GM12878 (cell line): ENCODE measurements at regions not wholly inside any gene's neighbourhood (a gene's known extent, or its start where the extent isn't known, plus 50 kb on each side); places are given as distances from the start of the nearest gene placed in this dataset.

Experiments
- ATAC-seq: fragments of 200-7000 bp; cut with Tn5 transposase; 3 replicates; pipeline ENCODE4 v1.9.1; 2020; ENCODE audit warnings: mild to moderate bottlenecking, moderate library complexity
- BruUV-seq: library from RNA; stranded (reverse); fragments of 400-500 nt; replicated peaks from 2 replicates; lab custom pipeline; 2021; lab: Mats Ljungman, UMichigan
- CTCF ChIA-PET: fragments of 300-600 bp; sonication (Branson Sonifier 250); formaldehyde crosslinking; extraction: SDS; loops from one replicate; lab custom pipeline; 2021; ENCODE audit warnings: inconsistent platforms; lab: Yijun Ruan, JAX
- POLR2A ChIA-PET: fragments of 350-600 bp; formaldehyde crosslinking; extraction: SDS; loops from one replicate; lab custom pipeline; 2021; ENCODE audit warnings: inconsistent platforms; lab: Charles Lee
- RAD21 ChIA-PET: fragments of 300-600 bp; sonication (Branson Sonifier 250); formaldehyde crosslinking; loops from one replicate; lab custom pipeline; 2023; ENCODE audit warnings: antibody characterized with exemption; ENCODE audit not compliant: unreplicated experiment; lab: Charles Lee
- SMC1A ChIA-PET: fragments of 300-600 bp; sonication (Branson Sonifier 250); formaldehyde crosslinking; loops from one replicate; lab custom pipeline; 2023; ENCODE audit not compliant: unreplicated experiment, uncharacterized antibody; lab: Charles Lee
- DNase-seq: peaks from one replicate; pipeline ENCODE4 v3.0.0-alpha.2; 2011; ENCODE audit warnings: low read depth, low spot score
- FAIRE-seq: peaks from 3 replicates; lab custom pipeline; 2011; peaks lifted over from hg19 to GRCh38; lab: Jason Lieb, UNC
- H2AFZ ChIP-seq: 2 replicates; pipeline ENCODE4 v1.6.0; 2011; ENCODE audit warnings: low read depth, low read length, control low read depth; ENCODE audit not compliant: control insufficient read depth
- H3K27ac ChIP-seq: 2 replicates; pipeline ENCODE4 v1.5.1; 2011; ENCODE audit warnings: control low read depth; ENCODE audit not compliant: control insufficient read depth, insufficient read depth
- H3K27me3 ChIP-seq, 2 experiments: replicated peaks in 1 of 2; 2 replicates each; pipeline versions ENCODE4 v1.6.0 to v1.6.1; 2011; ENCODE audit warnings: low read length in 1 of 2; ENCODE audit not compliant: control insufficient read depth in 2 of 2, insufficient read depth in 2 of 2
- H3K36me3 ChIP-seq, 2 experiments: 2 replicates each; pipeline ENCODE4 v1.5.1; 2011; ENCODE audit warnings: low read length in 1 of 2; ENCODE audit not compliant: control insufficient read depth in 2 of 2, insufficient read depth in 2 of 2
- H3K4me1 ChIP-seq: 2 replicates; pipeline ENCODE4 v1.6.1; 2011; ENCODE audit warnings: mild to moderate bottlenecking, low read length, moderate library complexity, mixed read lengths; ENCODE audit not compliant: control insufficient read depth, insufficient read depth
- H3K4me2 ChIP-seq: 2 replicates; pipeline ENCODE4 v1.6.0; 2011; ENCODE audit warnings: control low read depth; ENCODE audit not compliant: control insufficient read depth, insufficient read depth
- H3K4me3 ChIP-seq: fragments of 200-600 bp; sonication (generic); 2 replicates; pipeline ENCODE4 v1.5.1; 2016
- H3K79me2 ChIP-seq: 2 replicates; pipeline ENCODE4 v1.6.0; 2011; ENCODE audit warnings: low read length; ENCODE audit not compliant: control insufficient read depth, insufficient read depth
- H3K9ac ChIP-seq: 2 replicates; pipeline ENCODE4 v1.8.0; 2011; ENCODE audit warnings: low read length, control low read depth, mixed read lengths; ENCODE audit not compliant: control insufficient read depth, insufficient read depth
- H3K9me3 ChIP-seq: replicated peaks from 3 replicates; pipeline ENCODE4 v1.5.1; 2011; ENCODE audit warnings: mild to moderate bottlenecking, low read length; ENCODE audit not compliant: control insufficient read depth, insufficient read depth
- H4K20me1 ChIP-seq: 2 replicates; pipeline ENCODE4 v1.6.0; 2011; ENCODE audit not compliant: control insufficient read depth, insufficient read depth
- CREB1 ChIP-seq: IDR thresholded peaks from 2 replicates; pipeline ENCODE4 v1.6.1; 2012; ENCODE audit warnings: low read depth, mild to moderate bottlenecking, inconsistent platforms
- EGR1 ChIP-seq, 2 experiments: IDR thresholded peaks; 1 replicate in 1 of 2; 2 replicates in 1 of 2; pipeline ENCODE4 v1.6.1; 2011 to 2012; ENCODE audit warnings: low read depth in 2 of 2, low read length in 2 of 2, borderline replicate concordance in 1 of 2, mild to moderate bottlenecking in 1 of 2, moderate library complexity in 1 of 2
- FOXK2 ChIP-seq: fragments of 450-650 bp; IDR thresholded peaks from 2 replicates; pipeline ENCODE4 v1.6.1; 2017; ENCODE audit warnings: mild to moderate bottlenecking, moderate library complexity
- JUND ChIP-seq: IDR thresholded peaks from 2 replicates; pipeline ENCODE4 v1.6.1; 2012; ENCODE audit warnings: low read depth, mild to moderate bottlenecking, low read length, improper control_type of control experiment, moderate library complexity
- KAT2A ChIP-seq: conservative IDR thresholded peaks from 2 replicates; pipeline ENCODE4 v1.6.1; 2011; ENCODE audit warnings: low read depth, low read length; ENCODE audit not compliant: control insufficient read depth
- RBBP5 ChIP-seq: fragments of 200-600 bp; sonication (generic); conservative IDR thresholded peaks from 2 replicates; pipeline ENCODE4 v1.6.1; 2016
- SIN3A ChIP-seq: IDR thresholded peaks from 2 replicates; pipeline ENCODE4 v1.6.1; 2012; ENCODE audit warnings: low read depth, low read length, improper control_type of control experiment
- SMAD1 ChIP-seq: fragments of 450-650 bp; IDR thresholded peaks from 2 replicates; pipeline ENCODE4 v1.6.1; 2018; ENCODE audit warnings: mild to moderate bottlenecking, low read depth; ENCODE audit not compliant: partially characterized antibody
- SUPT20H ChIP-seq: IDR thresholded peaks from 2 replicates; pipeline ENCODE4 v1.6.1; 2011; ENCODE audit warnings: low read depth, mild to moderate bottlenecking, low read length, moderate library complexity, borderline replicate concordance; ENCODE audit not compliant: control insufficient read depth
- ZNF207 ChIP-seq: fragments of 450-650 bp; IDR thresholded peaks from 2 replicates; pipeline ENCODE4 v1.6.1; 2014; ENCODE audit warnings: antibody characterized with exemption, mild to moderate bottlenecking, borderline replicate concordance
- WGBS: methylation state at CpG from one replicate; pipeline ENCODE4 v1.1.6; 2016; ENCODE audit warnings: low lambda C conversion rate; ENCODE audit not compliant: insufficient replicate concordance, insufficient coverage; ENCODE audit errors: missing lambda C conversion rate; 5-methylcytosine and 5-hydroxymethylcytosine counted together
- in situ Hi-C: fragments of 300-500 bp; cut with MboI; formaldehyde crosslinking; loops from 9 replicates; pipeline ENCODE4 v1.14.3; 2018; ENCODE audit warnings: mixed read lengths
- intact Hi-C: fragments of 100-400 bp; cut with micrococcal nuclease; formaldehyde crosslinking; loops from one replicate; pipeline ENCODE4 v1.14.2; 2022; ENCODE audit not compliant: unreplicated experiment

DNA sequence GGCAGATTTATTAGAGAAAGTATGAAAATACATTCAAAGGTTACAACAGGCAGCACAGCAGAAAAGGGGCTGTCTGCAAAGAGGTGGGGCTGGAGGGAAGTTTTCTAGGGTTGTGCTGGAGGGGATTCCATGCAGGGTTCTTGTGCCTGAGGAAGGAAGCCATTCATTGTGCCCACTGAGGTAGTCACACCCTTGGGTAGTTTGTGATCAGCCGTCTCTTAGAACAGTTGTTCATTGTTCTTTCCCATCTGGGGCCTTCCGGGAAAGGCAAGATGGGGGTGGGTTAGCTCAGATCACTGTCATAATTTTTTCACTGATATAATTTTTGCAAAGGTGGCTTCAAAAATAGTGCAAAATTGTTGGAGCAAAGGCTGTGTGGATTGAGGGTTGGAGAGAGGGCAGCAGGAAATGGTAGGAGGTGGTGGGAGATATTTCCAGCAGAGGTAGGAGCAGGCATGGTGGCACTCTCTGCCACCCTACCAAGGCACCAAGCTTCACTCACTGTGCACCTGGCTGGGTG is 80.5 kb upstream of the GPR6 start:
- TF ChIP-seq CREB1, result no peak
- H3K79me2 ChIP-seq, result no peaks in the 10 kb centered on the region
- no peaks in the 10 kb centered on the region; the same call in 2 of the 3 replicates for H3K9me3 ChIP-seq
- H3K27me3 ChIP-seq, result no peaks in the 10 kb centered on the region; a peak in 1 of 4 replicates
- H4K20me1 ChIP-seq, result no peaks in the 10 kb centered on the region
- H3K36me3 ChIP-seq, result no peaks in the 10 kb centered on the region
- RAD21 ChIA-PET, result no interaction called here
- intact Hi-C loops, result no loop called here
- 69% methylated on average over 2 of the region's 2 CpGs for WGBS
- CTCF ChIA-PET, result no interaction called here
- SMC1A ChIA-PET, result no interaction called here
- no peak for DNase-seq
- H3K27ac ChIP-seq, result no peak overlapping the region
- ATAC-seq, result no peak
- no peak overlapping the region for H3K9ac ChIP-seq
- H3K4me3 ChIP-seq, result no peak overlapping the region
- POLR2A ChIA-PET, result no interaction called here
- FAIRE-seq, result no peak
- no peak overlapping the region for H2AFZ ChIP-seq
- no peak overlapping the region for H3K4me2 ChIP-seq
- in situ Hi-C loops, result no loop called here
- no TSS peak for BruUV-seq
- no peaks in the 10 kb centered on the region for H3K4me1 ChIP-seq

DNA sequence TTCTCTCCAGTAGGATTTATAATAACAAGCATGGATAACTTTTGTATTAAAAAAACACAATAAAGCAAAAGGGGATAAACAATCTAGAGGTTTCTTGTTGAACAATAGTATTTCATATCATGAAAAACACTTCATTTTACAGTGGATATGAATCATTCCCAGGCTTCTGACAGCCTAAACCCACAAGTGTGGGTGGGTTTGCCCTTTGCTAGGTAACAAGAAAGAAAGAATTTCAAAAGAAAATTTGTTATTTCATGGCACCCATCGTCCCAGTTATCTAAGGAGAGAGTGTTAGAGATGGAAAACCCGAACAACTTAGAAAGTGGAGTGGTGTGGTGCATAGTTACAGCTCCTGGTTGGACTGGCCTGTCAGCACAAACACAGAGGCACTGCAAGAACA is 76.1 kb upstream of the GPR6 start:
- H2AFZ ChIP-seq, result no peak overlapping the region
- no peak overlapping the region for H3K4me3 ChIP-seq
- ChIA-PET RAD21 (no interaction called here), CTCF (interaction anchor here (0.8 kb wide), 1 partner anchor 18 kb away, joined by 3 read pairs; no protein-coding TSS in a partner anchor), POLR2A (no interaction called here), SMC1A (no interaction called here)
- H3K27ac ChIP-seq, result no peak overlapping the region
- H3K36me3 ChIP-seq, result no peaks in the 10 kb centered on the region
- no TSS peak for BruUV-seq
- H3K9me3 ChIP-seq, result no peaks in the 10 kb centered on the region; the same call in 2 of the 3 replicates
- no peaks in the 10 kb centered on the region for H3K4me1 ChIP-seq
- no peaks in the 10 kb centered on the region for H3K79me2 ChIP-seq
- H3K9ac ChIP-seq, result no peak overlapping the region
- H3K4me2 ChIP-seq, result no peak overlapping the region
- no peak for ATAC-seq
- intact Hi-C loops, result no loop called here
- no peaks in the 10 kb centered on the region for H4K20me1 ChIP-seq
- in situ Hi-C loops, result no loop called here
- no peak for TF ChIP-seq KAT2A
- TF ChIP-seq RBBP5, result no peak
- no peak for TF ChIP-seq FOXK2
- TF ChIP-seq SIN3A, result no peak
- no peak for TF ChIP-seq EGR1 (IDR thresholded peaks at IDR 0.05; ENCODE audit: borderline replicate concordance in 1 of 2, low read depth in 2 of 2, low read length in 2 of 2)
- TF ChIP-seq ZNF207, result no peak
- no peak for TF ChIP-seq SUPT20H
- no peak for TF ChIP-seq SMAD1
- TF ChIP-seq JUND, result no peak
- TF ChIP-seq, all 136 proteins: peak for 0
- DNase-seq, result no peak
- H3K27me3 ChIP-seq, result peaks cover 2 to 4% of the 10 kb centered on the region in 2 experiments; a peak in 1 of 4 replicates
- 0% methylated on average over 2 of the region's 2 CpGs for WGBS
- FAIRE-seq, result no peak
